ENCODE measurements at regions not wholly inside any gene's neighbourhood (a gene's known extent, or its start where the extent isn't known, plus 50 kb on each side); places are given as distances from the start of the nearest gene placed in this dataset.
"Not testable (repeated sequence)": the region's sequence is repeated elsewhere in the genome, so short reads cannot be mapped to it uniquely, and the experiment has no call there.

- no peak overlapping the region for H3K27ac Mint-ChIP-seq
- DNase-seq (ENCODE audit: low spot score, unreplicated experiment) = no peak
- peaks cover 5% of the 10 kb centered on the region for H3K9me3 Mint-ChIP-seq (ENCODE audit: low read depth)
- no peak for TF ChIP-seq CTCF (IDR thresholded peaks at IDR 0.05; ENCODE audit: unreplicated experiment)
- H3K27me3 Mint-ChIP-seq = no peaks in the 10 kb centered on the region
- H3K36me3 Mint-ChIP-seq (ENCODE audit: insufficient read depth) = no peaks in the 10 kb centered on the region
- H3K4me3 Mint-ChIP-seq (ENCODE audit: low read depth) = no peak overlapping the region
- no peaks in the 10 kb centered on the region for H3K4me1 Mint-ChIP-seq (ENCODE audit: low read depth)
Measured at GRCh38 chr13:73657821-73658540, 476.2 kb downstream of the KLF12 start.

- DNase-seq (ENCODE audit: low spot score, unreplicated experiment) = no peak
- Mint-ChIP-seq H3K27me3 (no peaks in the 10 kb centered on the region), H3K9me3 (ENCODE audit: low read depth) (peaks cover 5% of the 10 kb centered on the region), H3K27ac (no peak overlapping the region), H3K4me1 (ENCODE audit: low read depth) (no peaks in the 10 kb centered on the region), H3K36me3 (ENCODE audit: insufficient read depth) (no peaks in the 10 kb centered on the region), H3K4me3 (ENCODE audit: low read depth) (no peak overlapping the region)
- no peak for TF ChIP-seq CTCF (IDR thresholded peaks at IDR 0.05; ENCODE audit: unreplicated experiment)
Measured at GRCh38 chr13:73656863-73657262, 477.3 kb downstream of the KLF12 start.

GRCh38 chr13:73653688-73654087, 480.5 kb downstream of the KLF12 start:
- no peak for DNase-seq (ENCODE audit: low spot score, unreplicated experiment)
- no peak overlapping the region for H3K27ac Mint-ChIP-seq
- H3K36me3 Mint-ChIP-seq (ENCODE audit: insufficient read depth) = no peaks in the 10 kb centered on the region
- no peaks in the 10 kb centered on the region for H3K9me3 Mint-ChIP-seq (ENCODE audit: low read depth)
- no peak overlapping the region for H3K4me3 Mint-ChIP-seq (ENCODE audit: low read depth)
- H3K27me3 Mint-ChIP-seq = no peaks in the 10 kb centered on the region
- no peak for TF ChIP-seq CTCF (IDR thresholded peaks at IDR 0.05; ENCODE audit: unreplicated experiment)
- no peaks in the 10 kb centered on the region for H3K4me1 Mint-ChIP-seq (ENCODE audit: low read depth)

GRCh38 chr13:73647417-73647816, 486.8 kb downstream of the KLF12 start:
- DNase-seq (ENCODE audit: low spot score, unreplicated experiment) = no peak
- no peak for TF ChIP-seq CTCF (IDR thresholded peaks at IDR 0.05; ENCODE audit: unreplicated experiment)
- Mint-ChIP-seq H3K36me3 (ENCODE audit: insufficient read depth) (peaks cover 1% of the 10 kb centered on the region), H3K27me3 (no peaks in the 10 kb centered on the region), H3K27ac (no peak overlapping the region), H3K9me3 (ENCODE audit: low read depth) (peaks cover 3% of the 10 kb centered on the region), H3K4me1 (ENCODE audit: low read depth) (no peaks in the 10 kb centered on the region), H3K4me3 (ENCODE audit: low read depth) (no peak overlapping the region)

- H3K4me3 Mint-ChIP-seq (ENCODE audit: low read depth) = not testable (repeated sequence)
Measured at GRCh38 chr13:73640476-73641179, 493.6 kb downstream of the KLF12 start.

More at GRCh38 chr13:73640476-73641179, 493.6 kb downstream of the KLF12 start:
- not testable (repeated sequence) for H3K27ac Mint-ChIP-seq; H3K9me3 Mint-ChIP-seq (ENCODE audit: low read depth); H3K4me1 Mint-ChIP-seq (ENCODE audit: low read depth); H3K27me3 Mint-ChIP-seq; H3K36me3 Mint-ChIP-seq (ENCODE audit: insufficient read depth); DNase-seq (ENCODE audit: low spot score, unreplicated experiment)

All from progenitor cell of endocrine pancreas (in vitro differentiated cells).